Dedifferentiated amniotic fluid mesenchymal stem cell (primary cell): ENCODE measurements at regions not wholly inside any gene's neighbourhood (a gene's known extent, or its start where the extent isn't known, plus 50 kb on each side); places are given as distances from the start of the nearest gene placed in this dataset.

ENCODE experiments used
- DNase-seq: peaks from one replicate; pipeline ENCODE4 v3.0.0-alpha.2; 2016; ENCODE audit errors: extremely low spot score

DNA sequence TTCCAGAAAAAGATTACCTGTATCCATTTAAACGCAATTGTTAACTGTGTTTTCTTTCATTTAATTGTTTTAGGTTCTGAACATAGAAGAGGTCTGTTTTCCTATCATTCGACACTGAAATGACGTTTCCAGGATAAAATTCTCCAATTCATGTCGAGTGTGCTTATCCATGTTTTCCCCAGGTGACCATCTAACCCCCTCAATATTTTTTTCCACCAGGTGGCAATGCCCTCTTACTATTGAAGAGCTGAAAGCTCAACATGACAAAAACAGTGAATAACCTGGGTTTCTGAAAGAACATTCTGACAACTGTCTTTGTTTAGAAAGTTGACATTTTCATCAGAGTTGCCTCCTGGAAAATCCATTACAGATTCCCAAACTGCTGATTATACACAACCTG is 948.7 kb downstream of the KCNJ2 start:
- DNase-seq: no peak

DNA sequence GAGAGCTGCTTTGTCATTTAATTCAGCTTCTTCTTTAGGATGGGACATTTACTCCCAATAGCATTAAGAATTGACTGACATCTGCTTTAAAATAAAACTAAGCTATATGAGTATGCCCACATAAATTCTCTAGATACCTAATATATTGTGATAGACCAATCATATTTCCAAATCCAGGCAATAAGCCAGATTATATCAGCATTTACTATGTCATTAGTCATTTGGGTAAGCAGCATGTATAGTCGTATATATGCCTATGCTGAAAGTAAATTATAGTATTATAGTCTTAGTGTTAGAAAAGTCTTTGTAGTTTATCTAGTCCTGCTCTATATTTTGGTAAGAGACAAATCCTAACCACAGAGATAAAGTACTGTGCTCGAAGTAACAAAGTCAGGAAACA is 958.1 kb downstream of the KCNJ2 start:
- no peak for DNase-seq

DNA sequence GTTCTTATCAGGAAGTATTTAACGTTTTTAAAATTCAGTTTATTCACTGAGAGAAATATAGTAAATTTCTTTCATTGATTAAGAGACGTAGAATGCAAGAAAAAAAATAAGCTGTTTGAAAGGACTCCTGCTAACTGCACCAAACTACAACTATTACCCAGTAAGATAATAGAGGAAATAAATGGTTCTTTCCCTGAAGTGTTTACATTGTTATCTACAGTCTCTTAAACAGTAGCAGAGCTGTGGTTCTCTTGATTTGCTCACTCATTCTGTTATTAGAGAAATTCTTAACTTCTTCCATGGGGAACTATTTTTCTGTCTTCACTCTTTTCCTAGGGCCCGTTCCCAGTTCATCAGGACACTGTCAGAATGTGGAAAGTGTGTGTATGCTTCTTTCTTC is 973.0 kb downstream of the KCNJ2 start:
- DNase-seq: no peak

DNA sequence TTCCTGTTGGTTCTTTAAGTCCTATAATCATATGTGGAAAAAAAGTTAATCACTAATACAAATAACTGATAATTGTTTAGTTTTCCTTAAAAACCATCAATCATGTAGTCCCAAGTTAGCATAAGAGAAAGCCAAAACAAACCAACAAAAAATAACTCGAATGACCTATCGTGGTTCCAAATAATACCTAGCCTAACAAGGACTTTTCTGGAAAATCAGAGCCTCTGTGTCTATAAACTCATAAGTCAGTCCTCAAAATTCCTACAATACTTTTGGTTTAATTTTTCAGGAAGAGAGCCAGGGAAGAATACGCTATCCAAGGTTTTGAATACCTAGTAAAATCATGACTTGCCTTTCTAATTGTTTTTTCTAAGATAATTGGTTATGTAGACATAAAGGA is 975.3 kb upstream of the SOX9 start:
- DNase-seq: no peak

DNA sequence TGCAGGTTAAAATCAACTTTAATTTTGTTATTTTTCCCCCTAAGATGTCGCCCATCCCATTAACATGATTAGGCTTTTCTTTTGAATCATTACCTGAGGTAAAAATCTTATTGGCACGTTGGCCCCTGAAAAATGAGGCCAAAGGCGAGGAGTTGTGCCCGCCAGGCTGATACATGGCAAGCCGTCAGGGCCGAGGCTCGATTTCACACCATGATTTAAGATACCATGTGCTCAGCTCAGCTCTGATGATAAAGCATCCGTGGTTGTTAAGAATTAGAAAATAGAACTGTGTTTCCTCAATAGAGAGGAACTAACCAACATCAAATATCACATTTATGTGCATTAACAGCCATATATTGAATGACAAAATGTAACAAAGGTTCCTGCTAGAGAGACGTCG is 972.9 kb upstream of the SOX9 start:
- no peak for DNase-seq

DNA sequence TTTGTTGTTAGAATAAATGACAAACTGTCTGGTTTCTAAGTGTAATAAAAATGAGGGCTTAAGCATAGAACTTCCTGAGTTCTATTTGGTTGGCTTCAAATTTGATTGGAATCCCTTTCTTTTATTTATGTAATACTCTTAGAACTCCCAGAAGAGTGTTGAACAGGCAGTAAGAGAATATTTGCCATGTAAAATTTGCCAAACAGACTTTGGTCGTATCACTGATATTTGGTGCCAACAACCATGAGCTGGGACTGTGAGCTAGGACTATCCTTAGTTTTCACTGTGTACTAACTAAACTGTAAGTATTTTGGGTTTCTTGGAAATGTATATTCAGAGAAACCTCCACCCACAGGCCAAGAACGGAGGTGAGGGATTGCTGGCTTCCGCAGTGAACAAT is 971.2 kb upstream of the SOX9 start:
- DNase-seq: no peak

DNA sequence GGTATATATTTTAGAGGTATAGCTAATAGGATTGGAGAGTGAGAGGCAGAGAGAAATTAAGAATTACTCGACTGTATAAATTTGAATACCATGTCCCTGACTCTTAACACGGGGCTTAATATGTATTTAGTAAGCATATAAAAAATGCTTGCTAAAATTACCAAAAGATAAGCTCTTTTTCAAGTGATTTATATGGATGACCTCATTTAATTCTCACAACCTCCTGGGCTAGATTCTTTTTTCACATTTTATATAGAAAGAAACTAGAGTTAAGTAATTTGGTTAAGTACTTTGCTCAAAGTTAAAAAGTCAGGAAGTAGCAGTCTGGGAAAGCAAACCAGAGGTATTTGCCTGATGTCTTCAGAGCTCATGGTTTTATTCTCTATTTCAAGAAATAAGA is 963.5 kb upstream of the SOX9 start:
- no peak for DNase-seq

DNA sequence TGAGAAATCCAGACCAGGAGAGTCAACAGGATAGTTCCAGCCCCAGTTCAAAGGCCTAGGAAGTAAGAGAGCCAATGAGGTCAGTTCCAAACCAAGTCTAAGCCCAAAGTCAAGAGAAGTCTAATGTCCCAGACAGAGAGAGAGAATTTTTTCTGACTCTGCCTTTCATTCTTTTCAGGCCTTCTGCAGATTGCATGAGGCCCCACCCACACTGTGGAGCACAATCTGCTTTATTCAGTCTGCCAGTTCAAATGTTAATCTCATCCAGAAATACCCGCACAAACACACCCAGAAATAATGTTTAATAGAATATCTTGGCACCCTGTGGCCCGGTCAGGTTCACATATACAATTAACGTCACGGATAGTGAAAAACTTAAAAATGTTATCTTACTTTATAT is 962.4 kb upstream of the SOX9 start:
- DNase-seq: no peak

DNA sequence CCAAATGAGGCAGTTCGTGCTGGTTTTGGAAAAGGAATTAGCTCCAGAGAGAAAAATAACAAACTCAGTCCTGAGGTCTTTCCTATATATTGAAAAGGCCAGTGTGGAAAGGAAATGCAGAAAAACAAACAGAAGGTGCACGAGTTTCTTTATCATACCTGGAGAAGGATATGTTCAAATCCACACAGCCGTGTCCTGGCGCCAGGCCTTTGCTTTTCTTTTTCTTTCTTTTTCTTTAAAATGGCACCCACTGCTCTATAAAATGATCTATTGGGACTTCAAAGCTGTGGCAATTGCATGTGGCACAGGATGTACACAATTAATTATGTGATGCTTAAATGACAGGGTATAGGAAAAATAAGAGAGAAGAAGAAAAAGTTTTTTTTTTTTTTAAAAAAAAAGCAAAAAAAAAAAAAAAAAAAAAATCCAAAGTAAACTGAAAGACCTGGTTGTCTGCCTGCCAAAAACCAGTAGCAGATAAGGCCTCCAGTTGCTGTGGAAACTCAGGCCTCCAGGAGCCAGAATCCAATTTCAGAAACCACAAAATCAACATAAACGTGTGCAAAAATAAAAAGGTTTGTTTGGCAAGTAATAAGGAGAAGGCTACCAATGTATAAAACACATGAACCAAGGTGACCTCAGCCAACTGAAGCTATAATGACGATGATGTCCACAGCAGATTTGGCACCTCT is 957.6 kb upstream of the SOX9 start:
- no peak for DNase-seq

DNA sequence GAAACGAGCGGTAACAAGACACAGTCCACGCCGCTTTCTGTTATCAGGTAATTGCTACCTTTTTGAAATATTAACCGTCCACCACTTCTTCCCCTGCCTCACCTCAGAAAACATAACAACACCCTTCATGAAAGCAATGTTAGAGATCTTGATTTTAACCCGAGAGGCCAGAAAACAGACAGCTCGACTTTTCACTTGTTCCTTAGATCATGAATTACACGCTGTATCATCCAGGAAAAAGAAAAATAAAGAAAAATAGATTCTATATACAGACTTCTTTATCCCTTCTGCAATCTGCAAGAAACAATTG is 957.1 kb upstream of the SOX9 start:
- DNase-seq: no peak

DNA sequence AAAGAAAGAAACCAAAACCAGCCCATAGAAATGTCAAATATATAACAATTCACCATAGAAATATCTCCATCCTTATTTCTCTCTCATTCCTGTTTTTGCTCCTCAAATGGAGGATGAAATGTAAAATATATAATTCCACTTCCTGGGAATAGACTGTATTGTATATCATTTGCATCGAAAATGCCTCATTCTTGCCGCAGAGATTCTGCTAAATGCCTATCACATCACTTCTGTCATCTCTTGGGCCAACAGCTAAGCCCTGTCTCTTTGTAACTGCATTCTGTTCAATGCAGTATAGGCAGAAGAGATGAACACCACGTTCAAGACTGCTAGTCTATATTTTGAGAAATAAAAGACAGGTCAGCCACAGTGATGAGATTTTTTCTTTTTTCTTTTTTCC is 956.3 kb upstream of the SOX9 start:
- no peak for DNase-seq

DNA sequence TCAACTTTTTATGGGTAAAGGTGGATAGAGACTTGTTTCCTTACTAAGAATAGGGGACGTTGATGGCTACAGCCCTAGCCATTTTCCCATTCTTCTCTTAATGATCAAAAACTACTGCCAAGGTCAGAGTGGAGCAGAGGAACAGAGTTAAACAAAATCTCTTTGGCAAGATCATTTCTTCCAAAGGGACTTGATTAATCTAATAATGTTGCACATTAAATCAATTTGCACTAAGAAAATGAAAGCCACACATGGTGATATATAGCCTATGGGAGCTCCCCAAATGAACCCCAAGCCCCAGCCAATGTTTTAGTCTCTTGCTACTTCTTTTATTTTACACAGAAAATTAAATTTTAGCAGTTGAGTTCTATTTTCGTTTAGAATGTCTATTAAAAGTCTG is 954.5 kb upstream of the SOX9 start:
- DNase-seq: no peak

DNA sequence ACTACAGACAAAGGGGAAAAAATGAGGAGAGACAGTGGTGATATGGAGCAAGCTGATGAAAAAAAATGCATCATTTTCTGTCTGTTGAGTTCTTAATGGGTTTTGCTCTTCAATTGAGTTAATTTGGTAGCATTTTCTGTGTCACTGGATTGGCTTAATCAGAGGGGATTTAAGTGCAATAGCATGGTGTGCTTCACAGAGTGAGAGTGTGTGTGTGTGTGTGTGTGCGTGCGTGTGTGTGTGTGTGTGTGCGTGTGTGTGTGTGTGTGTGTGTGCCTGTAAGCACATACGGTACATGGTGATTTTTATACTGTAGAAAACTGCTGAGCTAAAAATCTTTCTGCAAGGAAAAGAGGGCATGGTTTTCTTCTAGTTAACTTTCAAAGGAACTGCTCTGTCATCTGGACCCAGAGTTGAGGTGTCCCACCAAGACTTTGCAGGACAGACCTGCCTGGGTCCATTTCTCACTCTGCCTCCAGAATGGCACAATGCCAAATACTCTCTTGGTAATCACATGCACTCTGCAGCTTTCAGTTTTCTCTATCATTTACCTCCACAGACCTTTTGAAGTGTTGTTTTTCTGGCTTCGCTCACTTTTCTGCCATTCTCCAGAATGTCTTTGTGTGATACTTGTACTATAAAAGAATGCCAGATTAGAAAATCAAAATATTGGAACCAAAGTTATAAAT is 952.6 kb upstream of the SOX9 start:
- no peak for DNase-seq

DNA sequence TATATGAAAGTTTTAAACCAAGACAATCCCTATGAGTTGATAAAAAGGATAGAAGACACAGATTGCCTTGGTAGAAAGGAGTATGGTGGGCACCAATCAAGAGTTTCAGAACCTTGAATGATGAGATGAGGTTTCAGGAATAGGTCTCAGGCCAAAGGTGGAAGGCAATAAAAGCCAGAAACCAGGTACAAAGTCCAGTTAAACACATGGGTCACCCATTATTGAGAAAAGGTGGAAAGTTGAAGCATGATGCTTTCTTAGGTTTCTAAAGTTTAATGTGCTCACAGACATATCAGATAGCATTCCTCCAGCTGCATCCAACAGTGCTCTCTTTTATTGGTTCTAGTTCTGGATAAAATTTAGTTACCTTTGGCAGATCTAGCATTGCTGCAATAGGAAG is 950.8 kb upstream of the SOX9 start:
- no peak for DNase-seq

DNA sequence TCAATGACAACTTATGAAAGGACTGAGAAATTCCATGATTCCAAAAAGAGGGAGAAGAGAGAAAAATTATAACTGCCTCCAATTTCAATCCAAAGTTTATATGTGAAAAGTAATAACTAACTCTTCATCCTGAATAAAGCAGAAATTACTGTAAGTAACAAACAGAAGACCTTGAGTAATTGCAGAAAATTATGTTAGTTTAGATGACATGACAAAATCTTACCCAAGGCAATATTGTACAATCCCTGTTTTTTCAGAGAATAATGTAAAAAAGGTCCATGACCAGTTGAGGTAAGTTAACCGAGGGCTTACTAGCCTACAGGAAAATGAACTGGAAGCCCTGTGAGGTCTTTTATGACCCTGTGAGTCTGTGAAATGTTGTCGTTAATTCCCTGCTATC is 949.5 kb upstream of the SOX9 start:
- no peak for DNase-seq

DNA sequence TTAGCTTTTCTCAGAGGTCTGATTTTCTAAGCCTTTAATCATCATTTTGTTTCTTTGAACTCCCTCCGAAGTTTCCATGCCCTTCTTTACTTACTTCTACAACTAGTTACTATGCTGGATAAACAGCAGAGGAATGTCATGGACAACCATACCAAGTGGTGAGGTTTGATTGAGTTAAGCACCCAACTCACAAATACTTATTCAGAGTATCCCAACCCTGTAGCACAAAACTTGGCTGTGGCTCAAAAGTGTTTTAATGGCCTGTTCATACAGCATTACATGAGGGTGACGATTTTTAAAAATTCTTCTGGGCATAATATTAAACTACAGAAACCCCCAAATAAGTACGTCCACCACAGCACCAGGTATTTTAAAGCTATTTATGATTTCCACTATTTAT is 946.8 kb upstream of the SOX9 start:
- no peak for DNase-seq

DNA sequence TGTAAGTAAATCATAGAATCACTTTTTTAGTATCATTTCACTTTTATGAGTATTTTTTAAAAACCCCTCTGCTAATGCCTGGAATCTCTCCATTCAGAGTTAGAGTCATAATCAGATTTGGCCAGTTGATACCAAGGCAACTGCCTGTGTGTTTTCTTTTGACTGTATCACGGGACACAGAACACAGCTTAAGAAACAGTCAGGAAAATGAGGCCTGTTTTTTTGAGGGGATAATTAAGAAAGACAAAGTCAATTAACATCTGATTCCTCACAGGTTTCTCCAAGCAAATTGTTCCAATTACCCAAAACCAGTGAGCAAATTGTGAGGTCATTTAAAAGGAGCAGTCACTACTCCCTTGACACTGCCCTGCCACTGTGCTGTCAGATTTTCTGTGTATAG is 944.5 kb upstream of the SOX9 start:
- no peak for DNase-seq

DNA sequence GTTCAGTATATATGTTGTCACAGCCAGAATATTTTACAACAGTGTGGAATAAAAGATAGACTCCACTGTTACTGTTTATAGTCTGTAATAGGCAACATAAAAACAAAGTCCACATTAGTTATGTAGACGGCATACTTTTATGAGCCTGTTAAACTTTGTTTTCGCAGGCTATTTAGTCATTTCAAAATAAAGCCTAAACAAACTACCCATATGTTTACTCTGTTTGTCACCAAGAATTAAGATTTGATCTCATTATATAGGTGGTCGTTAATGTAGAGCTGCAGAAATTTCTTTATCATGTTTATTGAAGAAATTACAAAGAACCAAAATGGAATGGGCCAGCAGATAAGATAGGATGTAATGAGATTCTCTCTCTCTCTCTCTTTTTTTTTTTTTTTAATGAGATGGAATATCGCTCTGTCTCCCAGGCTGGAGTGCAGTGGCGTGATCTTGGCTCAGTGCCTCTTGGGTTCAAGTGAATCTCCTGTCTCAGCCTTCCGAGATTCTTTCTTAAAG is 943.8 kb upstream of the SOX9 start:
- DNase-seq: no peak

DNA sequence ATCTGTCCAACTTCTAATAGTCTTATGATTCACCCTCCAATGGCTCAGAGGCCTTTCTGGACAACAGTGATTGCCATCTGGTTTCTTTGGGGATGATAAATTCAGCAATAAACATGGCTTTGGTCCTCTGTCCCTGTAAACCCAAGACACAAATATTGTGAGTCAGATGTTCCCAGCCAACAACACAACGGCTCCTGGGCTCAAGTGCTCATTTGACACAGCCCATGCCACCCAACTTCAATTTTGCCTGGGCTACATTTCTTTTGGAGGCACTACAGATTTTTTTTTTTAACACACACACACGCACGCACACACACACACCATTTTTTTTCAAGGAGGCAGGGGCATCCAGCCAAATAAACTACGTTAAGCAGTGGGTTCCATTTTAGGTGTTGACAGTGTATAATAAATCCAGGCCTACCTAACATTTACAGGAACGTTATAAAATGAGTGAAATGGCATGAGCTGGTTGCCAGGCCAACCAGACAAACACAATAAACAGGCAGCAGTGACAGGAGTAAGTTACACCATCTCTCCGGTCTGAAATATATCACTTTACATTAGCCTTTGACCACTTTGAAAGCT is 939.9 kb upstream of the SOX9 start:
- no peak for DNase-seq

DNA sequence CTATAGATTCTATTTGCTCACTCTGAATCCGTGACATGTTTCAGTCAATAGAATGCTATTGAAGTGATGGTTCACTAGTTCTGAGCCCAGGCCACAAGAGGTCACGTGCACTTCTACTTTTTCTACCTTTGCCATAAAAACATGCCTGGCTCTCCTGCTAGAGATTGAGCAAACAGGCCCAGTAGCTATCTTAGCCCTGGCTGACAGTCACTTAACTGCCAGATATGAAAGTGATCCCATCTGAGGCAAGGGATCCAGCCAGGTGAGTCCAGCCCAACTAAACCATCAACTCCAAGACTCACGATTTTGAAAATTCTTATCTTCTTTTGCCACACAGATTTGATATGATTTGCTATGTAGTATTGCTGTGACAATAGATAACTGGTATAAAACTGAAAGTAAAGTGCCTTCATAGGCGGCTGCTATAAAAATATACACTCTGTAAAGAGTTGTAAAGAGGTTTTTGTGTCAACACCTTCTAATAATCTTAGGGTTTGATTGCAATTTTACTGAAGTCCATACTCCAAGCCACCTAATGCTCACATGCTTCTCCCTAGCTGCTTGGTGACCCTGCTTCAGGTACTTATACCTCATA is 937.7 kb upstream of the SOX9 start:
- no peak for DNase-seq

DNA sequence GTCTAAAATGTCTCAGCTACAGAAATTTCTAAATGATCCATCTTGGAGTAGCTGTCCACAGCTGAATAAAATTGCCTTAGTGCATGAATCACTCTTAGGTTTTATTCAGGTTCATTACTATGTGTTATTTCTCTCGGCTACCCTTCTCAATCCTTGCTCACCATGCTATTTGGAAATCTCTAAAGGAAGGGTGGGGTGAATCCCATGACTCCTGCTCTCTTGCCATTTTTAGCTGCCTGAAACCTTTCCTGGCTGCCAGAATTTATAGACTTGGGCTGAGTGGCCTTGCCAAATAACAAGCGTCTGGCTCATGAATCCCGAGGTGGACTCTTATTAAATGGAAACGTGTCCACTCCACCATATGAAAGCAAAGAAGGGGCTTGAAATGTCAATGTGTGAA is 936.1 kb upstream of the SOX9 start:
- DNase-seq: no peak

DNA sequence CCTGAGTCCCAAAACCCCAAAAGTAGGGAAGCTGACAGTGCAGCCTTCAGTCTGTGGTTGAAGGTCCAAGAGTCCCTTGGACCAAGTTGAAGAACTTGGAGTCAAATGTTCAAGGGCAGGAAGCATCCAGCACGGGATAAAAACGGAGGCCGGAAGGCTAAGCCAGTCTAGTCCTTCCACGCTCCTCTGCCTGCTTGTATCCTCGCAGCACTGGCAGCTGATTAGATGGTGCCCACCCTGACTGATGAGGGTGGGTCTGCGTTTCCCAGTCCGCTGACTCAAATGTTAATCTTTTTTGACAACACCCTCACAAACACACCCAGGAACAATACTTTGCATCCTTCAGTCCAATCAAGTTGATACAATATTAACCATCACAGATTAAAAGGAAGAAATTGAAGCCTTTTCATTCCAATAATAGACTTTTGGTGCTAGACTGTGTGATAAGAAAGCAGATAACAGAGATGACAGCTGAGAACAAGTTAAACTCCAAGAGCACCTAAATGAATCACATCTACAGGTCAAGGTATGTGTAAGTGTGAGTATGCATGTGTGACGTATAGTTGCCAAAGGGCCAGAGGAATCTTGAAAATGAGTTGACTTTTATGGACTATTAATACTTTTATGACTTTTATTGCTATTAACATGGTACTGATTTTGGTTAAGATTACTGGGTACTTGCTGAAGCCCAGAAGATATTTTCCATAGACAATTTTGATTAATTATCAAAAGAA is 933.5 kb upstream of the SOX9 start:
- no peak for DNase-seq
